HG03565 (cell line): ENCODE measurements at regions not wholly inside any gene's neighbourhood (a gene's known extent, or its start where the extent isn't known, plus 50 kb on each side); places are given as distances from the start of the nearest gene placed in this dataset.
"Not testable (repeated sequence)": the region's sequence is repeated elsewhere in the genome, so short reads cannot be mapped to it uniquely, and the experiment has no call there.

Experiments used
- ATAC-seq: cut with Tn5 transposase; IDR thresholded peaks from one replicate; pipeline ENCODE4 v1.9.1; 2021; ENCODE audit warnings: mild to moderate bottlenecking, moderate library complexity; ENCODE audit not compliant: unreplicated experiment

- ATAC-seq: no peak
These were observed 1584.2 kb upstream of the SLC10A2 start for GRCh38 chr13:104650431-104650830.

- ATAC-seq: no peak
These were observed 1582.1 kb upstream of the SLC10A2 start for GRCh38 chr13:104648291-104648690.

GRCh38 chr13:104645786-104646185, 1579.6 kb upstream of the SLC10A2 start:
- no peak for ATAC-seq

- ATAC-seq: no peak
These were observed 1575.1 kb upstream of the SLC10A2 start for GRCh38 chr13:104641309-104641708.

DNA sequence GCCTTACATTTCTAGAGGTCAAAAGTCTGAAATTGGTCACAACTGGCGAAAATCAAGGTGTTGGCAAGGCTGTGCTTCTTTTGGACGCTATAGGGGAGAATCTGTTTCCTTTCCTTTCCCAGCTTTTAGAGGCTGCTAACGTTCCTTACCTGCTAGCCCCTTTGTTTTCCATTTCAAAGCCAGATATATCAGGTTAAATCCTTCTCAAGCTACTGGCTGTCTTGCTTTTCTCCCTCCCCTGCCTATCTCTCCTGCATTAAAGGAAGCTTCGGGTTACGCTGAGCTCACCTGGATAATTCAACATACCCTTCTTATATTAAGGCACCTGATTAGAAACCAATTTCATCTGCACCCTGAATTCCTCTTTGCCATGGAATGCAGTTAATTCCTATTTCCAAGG, 1569.7 kb upstream of the SLC10A2 start:
- ATAC-seq: no peak

- ATAC-seq: no peak
These were observed 1567.8 kb upstream of the SLC10A2 start for GRCh38 chr13:104634016-104634415.

DNA sequence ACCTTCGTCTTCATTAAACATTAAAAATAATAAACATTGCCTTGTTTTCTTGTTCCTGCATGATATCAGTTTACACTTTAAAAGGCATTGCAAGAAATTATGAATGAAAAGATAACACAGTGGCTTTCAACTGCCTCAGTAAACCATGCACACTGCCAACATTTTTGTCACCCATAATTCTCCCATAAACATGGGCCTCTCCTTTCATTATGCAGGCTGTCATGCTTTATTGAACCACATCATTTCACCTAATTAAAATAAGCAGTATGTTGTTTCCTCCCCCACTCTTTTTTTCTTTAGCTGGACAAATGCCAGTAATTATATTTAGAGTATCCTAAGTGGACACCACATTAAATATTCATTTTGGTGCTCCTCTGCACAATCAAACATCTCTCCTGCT, 1566.5 kb upstream of the SLC10A2 start:
- ATAC-seq: no peak

DNA sequence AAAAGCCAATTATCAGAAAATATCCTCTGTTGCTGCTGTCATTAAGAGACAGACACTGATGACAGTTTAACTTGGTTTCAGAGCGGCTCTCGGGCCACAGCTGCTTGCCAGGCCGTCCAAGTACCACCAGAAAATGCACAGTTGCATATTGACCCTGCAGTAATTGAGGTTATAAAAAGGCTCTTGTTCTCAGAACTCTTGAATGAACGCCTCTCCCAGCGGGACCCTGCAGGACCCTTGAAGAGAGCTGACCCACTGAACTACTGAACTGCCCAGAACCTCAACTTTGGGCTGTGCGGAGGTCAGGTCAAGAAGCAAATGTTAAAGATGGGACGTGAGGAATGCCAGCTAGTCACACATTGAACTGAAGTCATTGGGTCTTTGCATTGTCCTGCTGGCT, 1559.0 kb upstream of the SLC10A2 start:
- ATAC-seq: no peak

GRCh38 chr13:104616990-104617389, 1550.8 kb upstream of the SLC10A2 start:
- ATAC-seq: peak; percentile 87

DNA sequence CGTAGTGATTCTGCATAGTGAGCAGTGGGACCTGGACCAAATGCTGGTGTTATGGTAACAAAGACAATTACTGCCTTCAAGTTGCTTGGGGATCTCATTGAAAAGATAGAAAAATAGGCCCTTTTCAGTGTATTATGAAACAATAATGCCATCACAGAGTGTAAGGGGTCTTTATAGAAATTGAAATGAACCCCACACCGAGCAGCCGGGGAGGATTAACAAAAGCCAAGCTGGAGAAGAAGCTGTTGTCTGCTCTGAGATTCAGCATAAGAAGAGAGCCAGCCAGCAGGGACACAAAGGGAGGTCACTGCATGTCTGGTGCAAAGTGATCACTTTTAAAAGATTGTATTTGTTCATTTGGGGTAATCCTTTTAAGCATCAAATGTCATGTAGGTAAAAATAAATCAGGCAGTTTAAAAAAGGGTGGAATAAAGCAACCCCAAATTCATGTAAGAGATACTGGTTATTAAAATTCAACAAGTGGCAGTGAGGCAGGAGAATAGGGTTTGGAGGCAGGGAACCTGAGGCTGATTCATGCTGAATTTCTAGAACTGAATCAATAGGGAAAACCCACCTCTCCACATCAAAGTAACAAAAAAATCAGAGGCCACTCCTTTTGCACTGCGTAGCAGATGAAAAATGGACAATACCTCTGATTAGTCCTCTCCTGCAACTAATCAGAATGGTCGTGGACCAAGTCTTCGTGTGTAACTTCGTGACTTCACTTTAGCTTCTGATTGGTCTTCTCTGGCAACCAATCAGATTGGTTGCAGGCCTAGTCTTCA, 1548.3 kb upstream of the SLC10A2 start:
- ATAC-seq: no peak

DNA sequence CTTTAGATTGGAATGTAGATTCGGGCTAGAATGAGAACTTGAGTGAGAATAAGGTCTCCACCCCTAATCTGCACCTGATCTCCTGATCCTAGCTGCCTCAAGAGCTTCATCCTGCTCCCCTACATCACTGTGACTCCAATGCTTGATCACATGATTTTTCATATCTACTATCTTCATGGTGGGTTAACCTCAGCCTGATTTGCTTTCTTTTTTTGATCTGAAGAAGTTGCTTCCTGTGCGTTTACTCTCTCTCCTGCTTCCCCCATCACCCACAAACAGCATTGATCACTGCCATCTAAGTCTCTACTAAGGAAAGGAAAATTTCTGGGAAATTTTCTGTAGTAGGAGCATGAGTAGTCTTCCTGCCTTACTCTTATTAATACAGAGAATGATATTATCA, 1542.1 kb upstream of the SLC10A2 start:
- no peak for ATAC-seq

GRCh38 chr13:104605435-104605834, 1539.2 kb upstream of the SLC10A2 start:
- ATAC-seq: not testable (repeated sequence)

GRCh38 chr13:104597546-104598180, 1531.4 kb upstream of the SLC10A2 start:
- no peak for ATAC-seq

DNA sequence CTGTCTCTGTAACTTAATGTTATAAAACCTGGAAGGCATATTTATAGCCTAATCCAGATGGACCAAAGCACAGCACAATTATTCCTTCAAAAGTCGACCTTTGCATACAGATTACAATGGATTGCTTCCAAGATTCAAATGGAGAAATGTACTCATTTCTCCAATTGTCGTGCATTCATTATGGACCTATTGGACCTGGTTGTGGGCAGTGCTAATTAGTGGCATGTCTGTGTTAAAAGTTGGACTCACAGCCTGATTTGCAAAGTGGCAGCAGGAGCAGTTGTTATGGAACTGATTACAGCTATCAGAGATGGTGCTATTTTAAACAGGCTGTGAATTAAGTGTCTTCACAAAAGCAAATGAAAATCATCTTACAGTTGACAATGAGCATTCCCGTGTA, 1529.3 kb upstream of the SLC10A2 start:
- no peak for ATAC-seq

- no peak for ATAC-seq
These were observed 1528.6 kb upstream of the SLC10A2 start for GRCh38 chr13:104594806-104595205.

- ATAC-seq: no peak
These were observed 1527.5 kb upstream of the SLC10A2 start for GRCh38 chr13:104593693-104594092.

DNA sequence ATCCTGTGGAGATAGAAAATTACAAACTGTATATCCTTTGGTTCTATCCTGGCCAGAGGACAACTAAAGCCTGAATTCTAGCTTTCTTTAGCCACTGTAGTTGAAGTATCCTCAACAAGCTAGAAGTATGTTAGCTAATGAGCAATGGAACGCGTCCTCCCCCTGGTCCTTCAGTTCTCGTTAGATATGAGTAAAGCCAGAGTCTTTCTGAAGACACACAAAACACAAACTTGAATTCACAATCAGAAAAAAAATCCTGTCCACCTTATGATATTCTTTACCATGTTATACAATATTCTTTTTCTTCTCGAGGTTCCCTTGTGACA, 1527.0 kb upstream of the SLC10A2 start:
- no peak for ATAC-seq

DNA sequence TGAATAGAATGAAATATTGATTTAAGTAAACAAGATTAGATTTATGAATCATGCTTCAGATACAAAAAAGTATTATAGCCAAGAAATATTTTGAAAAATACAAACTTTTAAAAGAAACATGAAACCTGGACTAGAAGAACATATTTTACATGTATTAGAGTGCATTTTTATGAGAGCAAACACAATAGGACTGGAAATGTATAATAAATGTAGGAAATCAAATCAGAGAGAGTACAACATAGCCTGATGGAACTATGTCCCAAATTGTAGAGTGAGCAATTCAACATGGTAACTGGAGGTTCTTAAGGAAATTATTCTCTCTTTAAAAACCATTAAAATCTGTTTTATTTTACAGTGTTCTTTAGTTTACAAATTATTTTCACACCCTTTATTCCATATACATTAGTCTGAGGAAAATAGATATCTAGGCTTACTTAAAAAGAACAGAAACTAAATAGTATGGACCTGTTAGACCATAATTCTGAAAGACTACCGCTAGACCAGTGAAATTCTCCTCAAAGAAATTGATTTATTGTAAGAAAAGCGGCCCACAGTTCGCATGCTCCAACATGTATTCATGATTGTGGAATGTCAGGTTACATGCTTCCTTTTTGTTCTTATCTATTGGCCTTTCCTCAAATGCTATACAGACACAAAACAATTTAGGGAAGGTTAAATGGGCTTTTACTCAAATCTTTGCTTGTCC, 1526.5 kb upstream of the SLC10A2 start:
- no peak for ATAC-seq

- no peak for ATAC-seq
These were observed 1525.9 kb upstream of the SLC10A2 start for GRCh38 chr13:104592127-104592526.

- ATAC-seq: no peak
These were observed 1520.0 kb upstream of the SLC10A2 start for GRCh38 chr13:104586051-104586746.

GRCh38 chr13:104584481-104584880, 1518.3 kb upstream of the SLC10A2 start:
- ATAC-seq: no peak
